HG03571 (cell line): ENCODE measurements at regions not wholly inside any gene's neighbourhood (a gene's known extent, or its start where the extent isn't known, plus 50 kb on each side); places are given as distances from the start of the nearest gene placed in this dataset.
"Not testable (repeated sequence)": the region's sequence is repeated elsewhere in the genome, so short reads cannot be mapped to it uniquely, and the experiment has no call there.

ENCODE experiments used
- ATAC-seq: cut with Tn5 transposase; IDR thresholded peaks from one replicate; pipeline ENCODE4 v1.9.1; 2021; ENCODE audit not compliant: unreplicated experiment

GRCh38 chr10:57353403-57354003, 914.2 kb downstream of the IPMK start:
- no peak for ATAC-seq

GRCh38 chr10:57351076-57351475, 916.6 kb downstream of the IPMK start:
- no peak for ATAC-seq

GRCh38 chr10:57341294-57341693, 926.4 kb downstream of the IPMK start:
- no peak for ATAC-seq

- ATAC-seq = no peak
Observed at GRCh38 chr10:57338823-57339558, 928.7 kb downstream of the IPMK start.

GRCh38 chr10:57336865-57337264, 930.8 kb downstream of the IPMK start:
- no peak for ATAC-seq

- ATAC-seq = no peak
Observed at GRCh38 chr10:57336341-57336740, 931.4 kb downstream of the IPMK start.

GRCh38 chr10:57334523-57334922, 933.2 kb downstream of the IPMK start:
- no peak for ATAC-seq

GRCh38 chr10:57333880-57334279, 933.8 kb downstream of the IPMK start:
- no peak for ATAC-seq

- not testable (repeated sequence) for ATAC-seq
Observed at GRCh38 chr10:57321400-57321854, 946.3 kb downstream of the IPMK start.

- ATAC-seq = no peak
Observed at GRCh38 chr10:57320416-57320815, 947.3 kb downstream of the IPMK start.

GRCh38 chr10:57314046-57314445, 953.0 kb upstream of the ZWINT start:
- ATAC-seq = no peak

- no peak for ATAC-seq
Observed at GRCh38 chr10:57303566-57303965, 942.5 kb upstream of the ZWINT start.

GRCh38 chr10:57300718-57301117, 939.7 kb upstream of the ZWINT start:
- ATAC-seq = no peak

- ATAC-seq = no peak
Observed at GRCh38 chr10:57294698-57295097, 933.6 kb upstream of the ZWINT start.

- ATAC-seq = no peak
Observed at GRCh38 chr10:57288754-57289153, 927.7 kb upstream of the ZWINT start.

- ATAC-seq = no peak
Observed at GRCh38 chr10:57262892-57263291, 901.8 kb upstream of the ZWINT start.

- ATAC-seq = no peak
Observed at GRCh38 chr10:57260175-57260574, 899.1 kb upstream of the ZWINT start.

GRCh38 chr10:57249615-57250281, 888.7 kb upstream of the ZWINT start:
- no peak for ATAC-seq

- ATAC-seq = no peak
Observed at GRCh38 chr10:57247271-57247670, 886.2 kb upstream of the ZWINT start.

GRCh38 chr10:57225920-57226319, 864.9 kb upstream of the ZWINT start:
- no peak for ATAC-seq

- no peak for ATAC-seq
Observed at GRCh38 chr10:57224811-57225210, 863.8 kb upstream of the ZWINT start.

GRCh38 chr10:57222603-57223002, 861.5 kb upstream of the ZWINT start:
- no peak for ATAC-seq
